ENCODE measurements at regions not wholly inside any gene's neighbourhood (a gene's known extent, or its start where the extent isn't known, plus 50 kb on each side); places are given as distances from the start of the nearest gene placed in this dataset.
A peak's percentile ranks its signal among the peaks of the same experiment; 100 is the strongest.

- no peak for DNase-seq (ENCODE audit: low read depth in 4 of 6, low spot score in 6 of 6)
- no peaks in the 10 kb centered on the region for H3K27me3 ChIP-seq (ENCODE audit: control insufficient read depth, insufficient read depth, low read length)
- 92% methylated on average over 4 of the region's 5 CpGs for WGBS (ENCODE audit: insufficient coverage)
- no peaks in the 10 kb centered on the region for H3K4me1 ChIP-seq (ENCODE audit: control insufficient read depth, insufficient read depth, low read length)
- no peaks in the 10 kb centered on the region for H3K9me3 ChIP-seq (ENCODE audit: control insufficient read depth, insufficient read depth, low read length)
- H3K4me3 ChIP-seq (ENCODE audit: low read depth, low read length) = no peak overlapping the region
- H3K36me3 ChIP-seq (ENCODE audit: control insufficient read depth, insufficient read depth, low read length) = no peaks in the 10 kb centered on the region
- H3K27ac ChIP-seq (ENCODE audit: low read depth, low read length) = no peak overlapping the region
Measured at GRCh38 chr2:65782996-65783650, 350.7 kb upstream of the SPRED2 start.

- Histone ChIP-seq H3K9me3 (ENCODE audit: control insufficient read depth, insufficient read depth, low read length) (no peaks in the 10 kb centered on the region), H3K27ac (ENCODE audit: low read depth, low read length) (no peak overlapping the region), H3K36me3 (ENCODE audit: control insufficient read depth, insufficient read depth, low read length) (no peaks in the 10 kb centered on the region), H3K4me1 (ENCODE audit: control insufficient read depth, insufficient read depth, low read length) (no peaks in the 10 kb centered on the region), H3K4me3 (ENCODE audit: low read depth, low read length) (no peak overlapping the region), H3K27me3 (ENCODE audit: control insufficient read depth, insufficient read depth, low read length) (no peaks in the 10 kb centered on the region)
- DNase-seq (ENCODE audit: low read depth in 4 of 6, low spot score in 6 of 6) = no peak
- no CpG with 5 or more reads among the region's 1 CpG for WGBS (ENCODE audit: insufficient coverage)
Measured at GRCh38 chr2:65782186-65782585, 349.8 kb upstream of the SPRED2 start.

- DNase-seq (ENCODE audit: low read depth in 4 of 6, low spot score in 6 of 6) = no peak
- H3K9me3 ChIP-seq (ENCODE audit: control insufficient read depth, insufficient read depth, low read length) = no peaks in the 10 kb centered on the region
- no peak overlapping the region for H3K27ac ChIP-seq (ENCODE audit: low read depth, low read length)
- H3K36me3 ChIP-seq (ENCODE audit: control insufficient read depth, insufficient read depth, low read length) = no peaks in the 10 kb centered on the region
- no peak overlapping the region for H3K4me3 ChIP-seq (ENCODE audit: low read depth, low read length)
- H3K27me3 ChIP-seq (ENCODE audit: control insufficient read depth, insufficient read depth, low read length) = no peaks in the 10 kb centered on the region
- no peaks in the 10 kb centered on the region for H3K4me1 ChIP-seq (ENCODE audit: control insufficient read depth, insufficient read depth, low read length)
Measured at GRCh38 chr2:65781756-65782155, 349.4 kb upstream of the SPRED2 start.

- no peaks in the 10 kb centered on the region for H3K9me3 ChIP-seq (ENCODE audit: control insufficient read depth, insufficient read depth, low read length)
- H3K4me1 ChIP-seq (ENCODE audit: control insufficient read depth, insufficient read depth, low read length) = no peaks in the 10 kb centered on the region
- no peak overlapping the region for H3K4me3 ChIP-seq (ENCODE audit: low read depth, low read length)
- no peak for DNase-seq (ENCODE audit: low read depth in 4 of 6, low spot score in 6 of 6)
- 72% methylated on average over 1 of the region's 1 CpG for WGBS (ENCODE audit: insufficient coverage)
- H3K36me3 ChIP-seq (ENCODE audit: control insufficient read depth, insufficient read depth, low read length) = no peaks in the 10 kb centered on the region
- H3K27me3 ChIP-seq (ENCODE audit: control insufficient read depth, insufficient read depth, low read length) = no peaks in the 10 kb centered on the region
- no peak overlapping the region for H3K27ac ChIP-seq (ENCODE audit: low read depth, low read length)
Measured at GRCh38 chr2:65779021-65779420, 346.6 kb upstream of the SPRED2 start.

- H3K4me3 ChIP-seq (ENCODE audit: low read depth, low read length) = no peak overlapping the region
- H3K36me3 ChIP-seq (ENCODE audit: control insufficient read depth, insufficient read depth, low read length) = no peaks in the 10 kb centered on the region
- no peak overlapping the region for H3K27ac ChIP-seq (ENCODE audit: low read depth, low read length)
- no peaks in the 10 kb centered on the region for H3K4me1 ChIP-seq (ENCODE audit: control insufficient read depth, insufficient read depth, low read length)
- no peaks in the 10 kb centered on the region for H3K9me3 ChIP-seq (ENCODE audit: control insufficient read depth, insufficient read depth, low read length)
- H3K27me3 ChIP-seq (ENCODE audit: control insufficient read depth, insufficient read depth, low read length) = no peaks in the 10 kb centered on the region
- 90% methylated on average over 2 of the region's 2 CpGs for WGBS (ENCODE audit: insufficient coverage)
- no peak for DNase-seq (ENCODE audit: low read depth in 4 of 6, low spot score in 6 of 6)
Measured at GRCh38 chr2:65778137-65778536, 345.7 kb upstream of the SPRED2 start.

GRCh38 chr2:65775839-65776238, 343.4 kb upstream of the SPRED2 start:
- H3K4me1 ChIP-seq (ENCODE audit: control insufficient read depth, insufficient read depth, low read length) = no peaks in the 10 kb centered on the region
- no peaks in the 10 kb centered on the region for H3K27me3 ChIP-seq (ENCODE audit: control insufficient read depth, insufficient read depth, low read length)
- no peaks in the 10 kb centered on the region for H3K9me3 ChIP-seq (ENCODE audit: control insufficient read depth, insufficient read depth, low read length)
- WGBS (ENCODE audit: insufficient coverage) = no CpG with 5 or more reads among the region's 2 CpGs
- H3K4me3 ChIP-seq (ENCODE audit: low read depth, low read length) = no peak overlapping the region
- no peaks in the 10 kb centered on the region for H3K36me3 ChIP-seq (ENCODE audit: control insufficient read depth, insufficient read depth, low read length)
- peak in 1 of 6 donors; percentile 32 for DNase-seq (ENCODE audit: low read depth in 4 of 6, low spot score in 6 of 6)
- no peak overlapping the region for H3K27ac ChIP-seq (ENCODE audit: low read depth, low read length)

- no peak overlapping the region for H3K27ac ChIP-seq (ENCODE audit: low read depth, low read length)
- DNase-seq (ENCODE audit: low read depth in 4 of 6, low spot score in 6 of 6) = no peak
- WGBS (ENCODE audit: insufficient coverage) = 70% methylated on average over 3 of the region's 4 CpGs
- no peaks in the 10 kb centered on the region for H3K27me3 ChIP-seq (ENCODE audit: control insufficient read depth, insufficient read depth, low read length)
- no peaks in the 10 kb centered on the region for H3K9me3 ChIP-seq (ENCODE audit: control insufficient read depth, insufficient read depth, low read length)
- no peak overlapping the region for H3K4me3 ChIP-seq (ENCODE audit: low read depth, low read length)
- no peaks in the 10 kb centered on the region for H3K4me1 ChIP-seq (ENCODE audit: control insufficient read depth, insufficient read depth, low read length)
- H3K36me3 ChIP-seq (ENCODE audit: control insufficient read depth, insufficient read depth, low read length) = no peaks in the 10 kb centered on the region
Measured at GRCh38 chr2:65767946-65768345, 335.5 kb upstream of the SPRED2 start.

- H3K27ac ChIP-seq (ENCODE audit: low read depth, low read length) = no peak overlapping the region
- H3K36me3 ChIP-seq (ENCODE audit: control insufficient read depth, insufficient read depth, low read length) = no peaks in the 10 kb centered on the region
- WGBS (ENCODE audit: insufficient coverage) = 88% methylated on average over 2 of the region's 6 CpGs
- DNase-seq (ENCODE audit: low read depth in 4 of 6, low spot score in 6 of 6) = no peak
- no peak overlapping the region for H3K4me3 ChIP-seq (ENCODE audit: low read depth, low read length)
- H3K4me1 ChIP-seq (ENCODE audit: control insufficient read depth, insufficient read depth, low read length) = no peaks in the 10 kb centered on the region
- no peaks in the 10 kb centered on the region for H3K27me3 ChIP-seq (ENCODE audit: control insufficient read depth, insufficient read depth, low read length)
- no peaks in the 10 kb centered on the region for H3K9me3 ChIP-seq (ENCODE audit: control insufficient read depth, insufficient read depth, low read length)
Measured at GRCh38 chr2:65766768-65767267, 334.4 kb upstream of the SPRED2 start.

- no peak overlapping the region for H3K4me3 ChIP-seq (ENCODE audit: low read depth, low read length)
- no peak overlapping the region for H3K27ac ChIP-seq (ENCODE audit: low read depth, low read length)
- no peaks in the 10 kb centered on the region for H3K27me3 ChIP-seq (ENCODE audit: control insufficient read depth, insufficient read depth, low read length)
- no peaks in the 10 kb centered on the region for H3K36me3 ChIP-seq (ENCODE audit: control insufficient read depth, insufficient read depth, low read length)
- no peaks in the 10 kb centered on the region for H3K4me1 ChIP-seq (ENCODE audit: control insufficient read depth, insufficient read depth, low read length)
- WGBS (ENCODE audit: insufficient coverage) = no CpG with 5 or more reads among the region's 3 CpGs
- no peak for DNase-seq (ENCODE audit: low read depth in 4 of 6, low spot score in 6 of 6)
- no peaks in the 10 kb centered on the region for H3K9me3 ChIP-seq (ENCODE audit: control insufficient read depth, insufficient read depth, low read length)
Measured at GRCh38 chr2:65765376-65765775, 333.0 kb upstream of the SPRED2 start.

- H3K27ac ChIP-seq (ENCODE audit: low read depth, low read length) = no peak overlapping the region
- H3K4me3 ChIP-seq (ENCODE audit: low read depth, low read length) = no peak overlapping the region
- H3K9me3 ChIP-seq (ENCODE audit: control insufficient read depth, insufficient read depth, low read length) = peaks cover under 1% of the 10 kb centered on the region
- no peaks in the 10 kb centered on the region for H3K36me3 ChIP-seq (ENCODE audit: control insufficient read depth, insufficient read depth, low read length)
- no CpG with 5 or more reads among the region's 3 CpGs for WGBS (ENCODE audit: insufficient coverage)
- H3K27me3 ChIP-seq (ENCODE audit: control insufficient read depth, insufficient read depth, low read length) = no peaks in the 10 kb centered on the region
- DNase-seq (ENCODE audit: low read depth in 4 of 6, low spot score in 6 of 6) = no peak
- no peaks in the 10 kb centered on the region for H3K4me1 ChIP-seq (ENCODE audit: control insufficient read depth, insufficient read depth, low read length)
Measured at GRCh38 chr2:65762068-65762467, 329.7 kb upstream of the SPRED2 start.
